Activated CD4-positive, alpha-beta T cell treated with anti-CD3 and anti-CD28 coated beads, Interleukin-2, Interleukin-4, amounts not matched to agents 100 ng/mL and 50 ng/mL, durations not matched to agents 16 hours and 8 hours (primary cell): ENCODE measurements at regions not wholly inside any gene's neighbourhood (a gene's known extent, or its start where the extent isn't known, plus 50 kb on each side); places are given as distances from the start of the nearest gene placed in this dataset.

Experiments used
- DNase-seq: peaks from one replicate; pipeline ENCODE4 v3.0.0-alpha.2; 2020; ENCODE audit warnings: low spot score

DNA sequence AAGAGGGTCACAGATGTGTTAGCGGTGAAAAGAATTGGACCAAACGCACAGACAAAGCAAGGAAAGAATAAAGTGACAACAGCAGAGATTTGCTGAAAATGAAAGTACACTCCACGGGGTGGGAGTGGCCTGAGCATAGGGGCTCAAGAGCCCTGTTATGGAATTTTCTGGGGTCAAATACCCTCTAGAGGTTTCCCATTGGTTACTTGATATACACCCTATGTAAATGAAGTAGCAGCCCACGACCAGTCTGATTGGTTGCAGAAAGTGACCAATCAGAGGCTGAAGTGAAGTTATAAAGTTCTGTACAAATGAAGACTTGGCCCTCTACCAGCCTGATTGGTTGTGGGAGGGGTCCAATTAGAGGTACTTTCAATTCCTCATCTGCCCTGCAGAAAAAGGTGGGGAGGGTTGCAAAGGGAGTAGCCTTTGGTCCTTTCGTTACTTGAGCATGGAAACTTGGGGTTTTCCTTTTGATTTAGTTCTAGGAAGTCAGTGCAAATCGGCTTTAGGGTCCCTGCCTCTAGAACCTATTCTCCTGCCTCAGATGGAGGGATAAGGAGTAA, 125.6 kb upstream of the PRPS1L1 start:
- no peak for DNase-seq

DNA sequence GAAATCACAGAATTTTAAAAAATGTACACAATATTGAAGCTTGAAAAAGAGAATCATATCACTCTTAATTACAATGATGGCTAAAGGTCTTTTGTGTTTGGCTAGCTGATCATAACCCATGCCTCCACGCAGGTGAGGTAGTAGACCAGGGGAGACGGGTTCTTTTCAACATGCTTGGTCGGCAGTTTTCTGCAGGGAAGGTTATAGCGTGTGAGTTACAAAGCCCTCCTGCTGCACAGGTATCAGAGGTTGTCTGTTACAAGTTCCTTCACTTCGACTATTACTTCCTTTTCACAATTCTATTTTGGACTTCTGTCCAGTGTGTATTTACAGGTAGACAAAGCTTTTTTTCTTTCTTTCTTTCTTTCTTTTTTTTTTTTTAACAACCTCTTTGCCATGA, 127.1 kb upstream of the PRPS1L1 start:
- DNase-seq = no peak

DNA sequence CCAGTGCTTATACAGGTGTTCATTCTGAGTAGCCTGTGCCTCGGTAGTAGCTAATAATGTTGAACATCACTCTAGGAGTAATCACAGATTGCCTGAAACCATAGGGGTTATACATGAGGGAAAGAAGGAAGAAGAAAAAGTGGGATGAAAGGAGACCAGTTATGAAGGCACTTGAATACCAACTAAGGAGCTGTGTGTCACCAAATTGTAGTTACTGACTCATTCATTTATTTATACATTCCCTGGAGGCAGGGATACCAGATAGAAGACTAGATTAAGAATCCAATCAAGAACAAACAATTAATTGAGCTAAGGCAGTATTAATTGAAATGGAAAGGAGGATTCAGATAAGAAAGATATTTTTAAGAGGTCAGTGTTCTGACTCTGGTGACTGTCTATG, 129.6 kb upstream of the PRPS1L1 start:
- DNase-seq = no peak

GRCh38 chr7:18162657-18163056, 135.0 kb upstream of the PRPS1L1 start:
- no peak for DNase-seq

- DNase-seq = no peak
These were observed 135.4 kb upstream of the PRPS1L1 start for GRCh38 chr7:18163091-18163490.

- no peak for DNase-seq
These were observed 137.5 kb upstream of the PRPS1L1 start for GRCh38 chr7:18165166-18165565.

GRCh38 chr7:18166002-18166401, 138.4 kb upstream of the PRPS1L1 start:
- DNase-seq = no peak

- DNase-seq = no peak
These were observed 140.2 kb upstream of the PRPS1L1 start for GRCh38 chr7:18167815-18168214.

DNA sequence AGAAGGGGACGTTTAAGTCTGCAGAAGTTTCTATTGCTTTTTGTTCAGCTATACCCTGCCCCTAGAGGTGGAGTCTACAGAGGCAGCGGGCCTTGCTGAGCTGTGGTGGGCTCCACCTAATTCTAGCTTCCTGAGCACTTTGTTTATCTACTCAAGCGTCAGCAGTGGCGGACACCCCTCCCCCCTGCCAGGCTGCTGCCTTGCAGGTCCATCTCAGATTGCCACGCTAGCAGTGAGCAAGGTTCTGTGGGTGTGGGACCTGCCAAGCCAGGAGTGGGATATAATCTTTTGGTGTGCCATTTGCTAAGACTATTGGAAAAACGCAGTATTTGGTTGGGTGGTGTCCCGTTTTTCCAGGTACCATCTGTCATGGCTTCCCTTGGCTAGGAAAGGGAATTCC, 147.3 kb upstream of the PRPS1L1 start:
- no peak for DNase-seq

DNA sequence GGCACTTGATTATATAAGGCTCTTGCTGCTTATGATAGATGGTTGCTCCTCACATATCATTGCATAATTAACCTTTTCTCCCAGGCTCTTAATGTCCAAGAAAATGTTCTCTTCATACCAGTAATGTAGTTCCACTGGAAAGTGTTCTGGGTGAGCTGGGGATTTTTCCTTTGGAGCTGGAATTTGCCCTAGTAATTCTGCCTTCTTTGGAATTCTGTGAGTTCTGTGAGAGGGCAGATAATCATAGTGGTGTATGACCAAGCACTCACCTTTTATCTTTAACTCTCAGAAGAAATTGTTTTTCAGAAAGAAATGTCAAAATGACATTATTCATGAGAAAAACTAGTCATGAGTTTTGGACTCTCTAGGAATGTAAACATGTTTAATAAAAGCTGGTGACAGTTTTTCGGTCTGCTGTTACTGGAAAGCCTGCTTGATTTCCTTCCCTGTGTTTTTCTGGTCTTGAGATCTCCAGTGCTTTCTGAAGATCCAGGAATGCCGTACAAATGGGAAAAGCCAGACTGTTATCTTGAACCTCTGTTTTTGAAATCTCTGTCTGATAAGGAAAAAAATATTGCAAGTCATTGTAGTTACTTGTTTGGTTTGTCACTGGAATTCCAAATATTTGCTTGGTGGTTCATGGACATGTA, 148.3 kb upstream of the PRPS1L1 start:
- no peak for DNase-seq

DNA sequence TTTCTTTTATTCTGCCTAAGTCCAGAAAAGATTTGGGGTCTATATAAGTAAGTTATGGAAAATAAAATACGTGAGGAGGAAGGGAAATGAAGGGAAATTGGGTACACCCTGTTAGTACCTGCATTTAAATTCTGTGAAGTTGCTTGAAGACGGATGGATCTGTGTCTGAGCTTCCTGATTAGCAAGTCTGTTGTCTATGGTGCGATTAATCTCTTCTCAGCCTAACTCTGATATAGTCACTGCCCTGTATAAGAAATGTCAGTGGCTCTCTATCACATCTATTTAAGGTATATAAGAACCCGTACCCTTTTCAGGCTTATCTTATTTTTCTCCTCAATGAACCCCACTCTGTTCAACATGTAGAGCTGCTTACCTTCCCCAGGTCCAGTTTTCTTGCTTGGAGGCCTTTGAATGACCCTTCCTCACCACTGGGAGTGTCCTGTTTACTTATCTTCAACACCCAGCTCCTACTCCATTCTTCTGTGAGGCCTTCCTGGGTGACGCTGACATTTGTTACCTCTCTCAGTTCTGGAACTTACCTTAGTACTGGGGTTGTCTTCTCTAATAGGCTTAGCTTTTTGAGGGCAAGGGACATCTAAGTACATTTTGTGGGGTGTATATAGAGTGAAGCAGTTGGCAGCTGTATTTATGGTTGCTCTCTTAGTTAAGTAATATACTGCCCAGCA, 149.6 kb upstream of the PRPS1L1 start:
- no peak for DNase-seq

GRCh38 chr7:18177815-18178660, 150.4 kb upstream of the PRPS1L1 start:
- DNase-seq = peak; percentile 57

- DNase-seq = no peak
These were observed 151.4 kb upstream of the PRPS1L1 start for GRCh38 chr7:18179093-18179492.

DNA sequence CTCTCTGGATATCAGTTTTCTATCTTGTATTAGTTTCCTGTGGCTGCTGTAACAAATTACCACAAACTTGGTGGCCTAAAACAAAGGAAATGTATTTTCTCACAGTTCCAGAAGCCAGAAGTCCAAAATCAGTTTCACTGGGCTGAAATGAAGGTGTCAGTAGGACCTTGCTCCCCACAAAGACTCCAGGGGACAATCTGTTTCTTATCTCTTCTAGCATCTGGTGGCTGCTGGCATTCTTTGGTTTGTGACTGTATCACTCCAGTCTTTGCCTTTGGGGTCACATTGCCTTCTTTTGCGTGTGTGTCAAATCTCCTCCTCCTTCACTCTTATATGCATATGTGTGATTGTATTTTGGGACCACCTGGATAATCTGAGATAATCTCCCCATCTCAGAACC, 153.0 kb upstream of the PRPS1L1 start:
- DNase-seq = no peak

- no peak for DNase-seq
These were observed 162.0 kb upstream of the PRPS1L1 start for GRCh38 chr7:18189500-18190126.

- no peak for DNase-seq
These were observed 163.7 kb upstream of the PRPS1L1 start for GRCh38 chr7:18191341-18191740.

- DNase-seq = no peak
These were observed 164.4 kb upstream of the PRPS1L1 start for GRCh38 chr7:18191862-18192625.

DNA sequence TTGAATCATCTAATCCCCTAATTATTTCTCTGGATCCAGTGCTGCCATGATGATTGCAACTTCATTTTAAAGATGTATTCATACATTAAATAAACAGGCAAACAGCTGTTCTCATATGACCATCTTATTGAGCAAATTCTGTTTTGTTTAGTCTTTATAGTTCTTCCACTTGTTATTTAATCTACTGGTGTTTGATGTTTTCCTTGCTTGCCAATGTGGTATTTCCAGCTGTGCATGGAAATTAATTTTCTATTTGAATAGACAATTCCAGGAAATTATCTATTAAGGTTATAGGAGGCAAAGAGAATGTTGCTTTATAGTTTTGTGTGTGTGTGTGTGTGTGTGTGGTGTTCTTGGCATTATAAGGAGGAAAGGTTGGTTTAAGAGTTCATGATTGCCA, 167.0 kb upstream of the PRPS1L1 start:
- DNase-seq = no peak

GRCh38 chr7:18196638-18197037, 169.0 kb upstream of the PRPS1L1 start:
- no peak for DNase-seq

- no peak for DNase-seq
These were observed 171.2 kb upstream of the PRPS1L1 start for GRCh38 chr7:18198868-18199267.

- DNase-seq = no peak
These were observed 172.6 kb upstream of the PRPS1L1 start for GRCh38 chr7:18200266-18200665.

DNA sequence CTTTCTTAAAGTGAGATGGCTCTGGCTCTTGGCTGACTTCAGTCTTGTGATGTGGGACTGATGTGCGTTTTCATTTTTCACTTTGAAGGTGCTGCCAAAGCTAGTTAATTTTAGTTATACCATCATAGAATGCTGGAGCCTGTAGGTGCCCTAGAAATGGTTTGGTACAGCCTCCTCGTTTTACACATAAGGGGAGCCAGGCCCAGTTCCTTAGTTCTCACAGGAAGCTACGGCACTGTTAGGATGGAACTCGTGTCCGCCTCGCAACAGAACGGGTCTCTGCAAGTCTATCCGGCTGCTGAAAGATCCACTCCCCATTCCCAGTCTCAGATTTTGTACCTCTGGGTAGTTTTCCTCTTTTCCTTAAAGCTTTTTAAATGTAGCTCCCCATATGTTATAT, 173.2 kb upstream of the PRPS1L1 start:
- no peak for DNase-seq
